ENCODE measurements at regions not wholly inside any gene's neighbourhood (a gene's known extent, or its start where the extent isn't known, plus 50 kb on each side); places are given as distances from the start of the nearest gene placed in this dataset.

DNA sequence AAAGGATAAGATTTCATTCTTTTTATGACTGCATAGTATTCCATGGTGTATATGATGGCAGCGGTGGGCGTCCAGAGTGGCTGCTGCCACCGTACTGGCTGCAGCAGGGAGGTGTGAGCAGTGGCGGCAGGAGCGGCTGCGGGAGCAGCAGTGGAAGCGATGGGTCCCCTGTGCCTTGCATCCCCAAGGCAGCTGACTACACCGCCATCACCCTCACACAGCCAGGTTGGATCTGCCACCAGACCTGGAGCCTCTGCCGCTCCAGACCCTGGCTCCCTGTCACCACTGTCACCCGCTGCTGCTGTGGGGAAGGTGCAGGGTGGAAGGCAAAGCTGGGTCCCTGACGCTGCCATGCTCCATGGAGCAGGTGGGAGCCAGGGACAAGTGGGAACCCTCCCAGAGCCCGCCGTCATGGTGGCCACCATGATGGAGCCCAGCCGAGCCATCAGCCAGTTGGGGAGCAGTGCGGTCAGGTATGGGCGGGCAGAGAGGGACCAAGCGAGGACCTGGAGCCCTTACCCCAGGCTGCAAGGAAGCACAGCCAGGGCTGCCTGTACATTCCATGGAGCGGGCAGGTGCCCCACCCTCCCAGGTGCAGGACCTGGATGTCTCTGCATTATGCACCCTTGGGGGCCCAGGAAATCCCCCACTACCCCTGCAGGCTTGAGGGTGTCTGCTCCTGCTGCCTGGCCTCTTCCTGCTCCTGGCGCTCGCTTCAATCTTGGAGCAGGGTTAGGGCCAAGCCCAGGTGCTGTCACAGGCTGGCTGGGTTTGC, 226.1 kb downstream of the OTOR start:
- no peak for DNase-seq
- Mint-ChIP-seq H3K4me1 (no peaks in the 10 kb centered on the region), H3K27me3 (no peaks in the 10 kb centered on the region), H3K36me3 (ENCODE audit: low read depth) (no peaks in the 10 kb centered on the region), H3K4me3 (no peak overlapping the region), H3K27ac (no peak overlapping the region), H3K9me3 (no peaks in the 10 kb centered on the region)
- intact Hi-C loops (cut with micrococcal nuclease), result no loop called here

DNA sequence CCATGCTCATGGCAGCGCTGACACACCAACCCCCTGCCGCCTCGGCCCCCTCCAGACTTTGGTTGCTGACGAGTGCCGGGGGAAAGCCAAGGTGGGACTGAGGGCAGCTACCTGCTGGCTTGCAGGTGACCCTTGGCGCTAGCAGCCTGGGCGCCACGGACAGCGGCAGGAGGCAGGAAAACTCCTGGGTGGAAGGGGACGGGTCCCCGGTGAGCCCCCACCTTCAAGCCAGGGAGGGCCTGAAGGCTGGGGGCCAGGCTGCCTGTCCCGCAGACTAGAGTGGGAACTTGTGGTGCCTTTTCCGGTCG, 226.7 kb downstream of the OTOR start:
- no peak overlapping the region for H3K27ac Mint-ChIP-seq
- DNase-seq, result no peak
- H3K9me3 Mint-ChIP-seq, result no peaks in the 10 kb centered on the region
- intact Hi-C loops (cut with micrococcal nuclease), result no loop called here
- H3K27me3 Mint-ChIP-seq, result no peaks in the 10 kb centered on the region
- no peak overlapping the region for H3K4me3 Mint-ChIP-seq
- no peaks in the 10 kb centered on the region for H3K36me3 Mint-ChIP-seq (ENCODE audit: low read depth)
- no peaks in the 10 kb centered on the region for H3K4me1 Mint-ChIP-seq

DNA sequence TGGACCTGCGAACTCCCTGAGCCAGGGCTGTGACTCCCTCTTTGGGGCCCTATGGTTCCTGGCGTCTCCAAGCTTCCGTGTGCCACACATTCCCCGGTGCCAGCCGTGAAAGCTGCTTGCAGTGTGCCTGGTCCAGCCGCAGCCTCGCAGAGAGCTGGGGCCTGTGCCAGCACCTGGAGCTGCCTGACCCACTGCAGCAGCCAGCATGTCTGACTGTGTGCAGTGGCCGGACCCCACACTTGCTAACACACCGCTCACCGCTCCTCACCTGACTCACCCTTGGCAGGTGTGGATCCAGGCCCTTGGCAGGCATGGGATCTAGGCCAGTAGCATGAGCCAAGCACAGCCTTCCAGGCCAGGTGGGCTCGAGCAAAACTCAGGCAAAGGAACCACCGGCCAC, 227.5 kb downstream of the OTOR start:
- Mint-ChIP-seq H3K4me3 (no peak overlapping the region), H3K4me1 (no peaks in the 10 kb centered on the region), H3K27ac (no peak overlapping the region), H3K36me3 (ENCODE audit: low read depth) (no peaks in the 10 kb centered on the region), H3K9me3 (no peaks in the 10 kb centered on the region), H3K27me3 (no peaks in the 10 kb centered on the region)
- no peak for DNase-seq
- intact Hi-C loops (cut with micrococcal nuclease), result no loop called here

DNA sequence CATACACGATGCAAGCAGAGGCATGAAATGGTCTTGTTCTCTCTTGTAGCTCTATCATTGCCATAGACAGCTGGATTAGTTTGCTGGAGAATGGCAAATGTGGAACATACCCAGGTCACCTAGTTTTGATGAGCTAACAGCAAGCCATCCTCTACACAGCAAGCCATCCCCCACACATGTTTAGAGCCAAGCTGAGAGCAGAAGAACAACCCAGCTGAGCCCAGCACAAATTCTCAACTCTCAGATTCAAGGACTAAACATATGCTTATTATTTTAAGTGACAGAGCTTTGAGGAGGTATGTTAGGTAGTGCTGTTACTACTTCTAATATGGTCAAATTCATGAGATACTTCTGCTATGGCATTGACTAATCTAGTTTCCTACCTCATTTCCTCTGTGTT, 230.3 kb downstream of the OTOR start:
- Mint-ChIP-seq H3K4me1 (no peaks in the 10 kb centered on the region), H3K27ac (no peak overlapping the region), H3K27me3 (no peaks in the 10 kb centered on the region), H3K4me3 (no peak overlapping the region), H3K9me3 (no peaks in the 10 kb centered on the region), H3K36me3 (ENCODE audit: low read depth) (no peaks in the 10 kb centered on the region)
- no peak for DNase-seq
- intact Hi-C loops (cut with micrococcal nuclease), result no loop called here

DNA sequence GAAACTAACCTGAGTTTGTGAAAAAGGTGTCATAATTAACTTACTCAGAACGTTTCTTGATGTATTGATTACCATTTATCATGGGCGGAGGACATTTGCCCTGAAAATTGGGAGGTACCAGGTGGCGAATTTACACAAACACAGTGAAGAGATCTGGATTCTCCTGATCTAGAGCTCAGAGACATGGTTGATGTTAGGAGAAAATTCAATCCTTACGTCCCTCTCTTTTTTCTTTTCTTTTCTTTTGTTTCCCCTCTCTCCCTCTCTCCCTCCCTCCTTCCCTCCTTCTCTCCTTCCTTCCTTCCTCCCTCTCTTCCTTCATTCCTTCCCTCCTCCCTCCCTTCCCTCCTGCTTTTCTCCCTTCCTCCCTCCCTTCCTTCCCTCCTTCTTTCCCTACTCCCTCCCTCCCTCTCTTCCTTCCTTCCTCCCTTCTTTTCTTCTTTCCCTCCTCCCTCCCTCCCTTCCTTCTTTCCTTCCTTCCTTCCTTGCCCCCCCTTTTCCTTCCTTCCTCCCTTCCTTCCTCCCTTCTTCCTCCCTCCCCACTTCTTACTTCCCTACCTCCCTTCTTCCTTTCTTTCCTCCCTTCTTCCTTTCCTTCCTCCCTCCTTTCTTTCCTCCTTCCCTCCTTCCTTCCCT, 234.1 kb downstream of the OTOR start:
- Mint-ChIP-seq H3K36me3 (ENCODE audit: low read depth) (no peaks in the 10 kb centered on the region), H3K4me1 (no peaks in the 10 kb centered on the region), H3K9me3 (no peaks in the 10 kb centered on the region), H3K27me3 (no peaks in the 10 kb centered on the region), H3K4me3 (no peak overlapping the region), H3K27ac (no peak overlapping the region)
- intact Hi-C loops (cut with micrococcal nuclease), result no loop called here
- no peak for DNase-seq

DNA sequence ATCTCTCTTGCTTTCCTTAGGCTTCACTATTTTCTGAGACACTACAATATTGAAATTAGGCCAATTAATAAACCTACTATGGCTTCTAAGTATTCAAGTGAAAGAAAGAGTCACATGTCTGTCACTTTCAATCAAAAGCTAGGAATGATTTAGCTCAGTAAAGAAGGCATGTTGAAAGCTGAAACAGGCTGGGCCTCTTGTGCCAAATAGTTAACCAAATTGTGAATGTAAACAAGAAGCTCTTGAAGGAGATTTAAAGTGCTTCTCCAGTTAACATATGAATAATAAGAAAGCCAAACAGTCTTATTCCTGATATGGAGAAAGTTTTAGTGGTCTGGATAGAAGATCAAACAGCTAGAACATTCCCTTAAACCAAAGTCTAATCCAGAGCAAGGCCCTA, 236.3 kb downstream of the OTOR start:
- no peak overlapping the region for H3K27ac Mint-ChIP-seq
- intact Hi-C loops (cut with micrococcal nuclease), result no loop called here

DNA sequence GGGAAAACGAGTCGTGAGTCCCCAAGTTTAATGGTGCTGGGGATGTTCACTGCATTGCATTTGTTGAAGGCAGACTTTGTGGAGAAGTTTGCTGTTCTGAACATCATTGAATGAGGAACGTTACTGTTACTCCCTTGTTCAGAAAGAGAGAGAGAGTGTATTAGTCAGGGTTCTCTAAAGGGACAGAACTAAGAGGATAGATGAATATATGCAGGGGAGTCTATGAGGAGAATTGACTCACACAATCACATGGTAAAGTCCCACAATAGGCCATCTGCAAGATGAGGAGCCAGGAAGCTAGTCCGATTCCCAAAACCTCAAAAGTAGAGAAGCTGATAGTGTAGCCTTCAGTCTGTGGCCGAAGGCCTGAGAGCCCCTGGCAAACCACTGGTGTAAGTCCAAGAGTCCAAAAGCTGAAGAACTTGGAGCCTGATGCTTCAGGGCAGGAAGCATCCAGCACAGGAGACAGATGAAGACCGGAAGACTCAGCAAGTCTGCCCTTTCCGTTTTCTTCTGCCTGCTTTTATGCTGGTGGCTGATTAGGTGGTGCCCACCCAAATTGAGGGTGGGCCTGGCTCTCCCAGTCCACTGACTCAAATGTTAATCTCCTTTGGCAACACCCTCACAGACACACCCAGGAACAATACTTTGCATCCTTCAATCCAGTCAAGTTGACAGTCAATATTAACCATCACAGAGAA, 223.5 kb upstream of the PCSK2 start:
- Mint-ChIP-seq H3K4me3 (no peak overlapping the region), H3K27me3 (no peaks in the 10 kb centered on the region), H3K9me3 (peaks cover 4% of the 10 kb centered on the region), H3K4me1 (no peaks in the 10 kb centered on the region), H3K27ac (no peak overlapping the region), H3K36me3 (ENCODE audit: low read depth) (no peaks in the 10 kb centered on the region)
- intact Hi-C loops (cut with micrococcal nuclease), result no loop called here
- DNase-seq, result no peak

More for the DNA sequence above, 236.3 kb downstream of the OTOR start:
- Mint-ChIP-seq H3K27me3 (no peaks in the 10 kb centered on the region), H3K4me3 (no peak overlapping the region), H3K9me3 (no peaks in the 10 kb centered on the region), H3K4me1 (no peaks in the 10 kb centered on the region), H3K36me3 (ENCODE audit: low read depth) (no peaks in the 10 kb centered on the region)
- DNase-seq, result no peak

DNA sequence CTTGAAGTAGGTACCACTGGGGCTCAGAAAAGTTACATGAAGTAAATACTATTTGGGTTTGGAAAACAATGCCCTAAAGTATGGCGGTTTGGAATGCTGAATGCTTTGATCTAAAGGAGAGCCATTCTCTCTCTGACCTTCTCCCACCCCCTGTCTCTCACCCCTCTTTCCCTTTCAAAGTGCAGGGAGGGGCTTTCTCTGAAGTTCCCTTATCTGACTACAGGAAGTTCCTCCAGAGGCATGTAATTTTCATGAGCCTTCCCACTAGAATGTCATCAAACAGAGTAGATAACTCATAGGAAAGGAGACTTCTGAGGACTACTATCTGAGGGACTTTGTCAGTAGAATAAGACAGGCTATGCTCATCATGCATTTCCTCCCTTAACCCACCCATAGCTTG, 216.7 kb upstream of the PCSK2 start:
- Mint-ChIP-seq H3K27me3 (no peaks in the 10 kb centered on the region), H3K4me1 (no peaks in the 10 kb centered on the region), H3K27ac (no peak overlapping the region), H3K36me3 (ENCODE audit: low read depth) (no peaks in the 10 kb centered on the region), H3K9me3 (no peaks in the 10 kb centered on the region), H3K4me3 (no peak overlapping the region)
- no peak for DNase-seq
- intact Hi-C loops (cut with micrococcal nuclease), result no loop called here

DNA sequence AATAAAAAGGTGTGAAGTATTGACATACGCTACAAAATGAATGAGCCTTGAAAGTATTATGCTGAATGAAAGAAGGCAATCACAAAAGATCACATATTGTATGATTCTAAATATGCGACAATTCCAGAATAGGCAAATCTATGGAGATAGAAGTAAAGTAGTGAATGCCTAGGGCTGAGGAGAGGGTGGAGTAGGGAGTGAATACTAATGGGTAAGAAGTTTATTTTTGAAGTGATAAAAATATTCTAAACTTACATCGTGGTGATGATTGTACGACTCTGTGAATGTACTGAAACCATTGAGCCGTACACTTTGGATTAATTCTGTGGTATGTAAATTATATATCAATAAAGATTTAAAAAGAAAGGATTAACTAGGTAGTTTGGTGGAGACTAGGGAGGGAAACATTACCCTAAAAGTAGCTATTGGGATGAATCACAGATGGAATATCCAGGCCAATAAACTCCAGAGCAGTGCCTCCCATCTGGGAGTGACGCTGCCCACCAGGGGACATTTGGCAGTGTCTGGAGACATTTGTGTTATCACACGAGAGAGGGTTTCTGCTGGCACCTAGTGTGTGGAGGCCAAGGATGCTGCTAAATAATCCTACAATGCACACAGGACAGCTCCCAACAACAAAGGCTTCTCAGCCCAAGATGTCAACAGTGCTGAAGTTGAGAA, 214.2 kb upstream of the PCSK2 start:
- Mint-ChIP-seq H3K4me1 (no peaks in the 10 kb centered on the region), H3K27ac (no peak overlapping the region), H3K27me3 (no peaks in the 10 kb centered on the region), H3K4me3 (no peak overlapping the region), H3K9me3 (no peaks in the 10 kb centered on the region), H3K36me3 (ENCODE audit: low read depth) (no peaks in the 10 kb centered on the region)
- no peak for DNase-seq
- intact Hi-C loops (cut with micrococcal nuclease), result no loop called here

DNA sequence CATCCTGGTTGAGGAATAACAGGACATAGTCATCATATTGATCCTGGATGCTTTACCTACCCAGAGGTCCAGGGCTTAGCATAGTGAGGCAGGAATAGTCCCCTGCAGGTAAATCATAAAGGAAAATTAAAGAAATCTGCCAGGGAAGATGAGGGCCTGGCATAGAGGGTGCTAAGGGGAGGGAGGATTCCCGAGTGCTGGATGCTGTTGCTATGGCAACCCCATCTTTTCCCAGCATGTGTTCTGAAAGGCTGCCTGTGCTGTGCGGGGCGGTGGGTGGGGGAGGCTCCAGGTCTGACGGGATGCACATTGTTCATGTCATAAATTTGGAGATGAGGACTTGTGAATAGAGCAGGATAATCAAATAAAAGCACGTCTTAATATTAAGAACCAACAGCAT, 212.6 kb upstream of the PCSK2 start:
- no peaks in the 10 kb centered on the region for H3K27me3 Mint-ChIP-seq
- H3K4me1 Mint-ChIP-seq, result no peaks in the 10 kb centered on the region
- DNase-seq, result no peak
- intact Hi-C loops (cut with micrococcal nuclease), result no loop called here
- no peak overlapping the region for H3K4me3 Mint-ChIP-seq
- no peak overlapping the region for H3K27ac Mint-ChIP-seq
- H3K36me3 Mint-ChIP-seq (ENCODE audit: low read depth), result no peaks in the 10 kb centered on the region
- H3K9me3 Mint-ChIP-seq, result no peaks in the 10 kb centered on the region

DNA sequence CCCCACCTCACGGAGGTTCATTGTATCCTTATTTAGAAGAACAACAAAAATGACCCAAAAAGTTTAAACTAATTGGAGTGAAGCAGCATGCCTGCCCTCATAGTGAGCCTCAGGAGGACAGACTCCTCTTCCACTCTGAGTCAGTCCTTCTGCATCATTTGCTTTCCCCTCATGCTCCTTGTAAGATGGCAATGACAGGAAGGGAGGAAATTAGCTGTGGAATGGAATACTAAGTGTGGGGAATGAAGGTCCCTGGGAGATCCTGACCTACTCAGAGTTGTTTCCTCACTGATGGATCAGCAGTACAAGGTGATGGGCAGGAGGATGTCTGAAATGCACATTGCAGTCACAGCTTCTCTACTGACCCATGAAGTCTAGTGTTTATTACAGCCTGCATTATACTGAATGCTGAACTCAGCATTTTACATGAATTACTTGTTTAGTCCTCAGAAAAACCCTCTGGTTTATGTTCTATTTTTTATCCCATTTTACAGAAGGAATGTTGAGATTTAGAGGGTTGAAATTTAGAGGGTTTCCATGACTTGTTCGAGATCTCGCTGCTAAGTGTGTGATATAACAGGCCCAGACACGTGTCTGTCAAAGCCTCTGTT, 212.0 kb upstream of the PCSK2 start:
- H3K4me1 Mint-ChIP-seq, result no peaks in the 10 kb centered on the region
- no peaks in the 10 kb centered on the region for H3K27me3 Mint-ChIP-seq
- H3K36me3 Mint-ChIP-seq (ENCODE audit: low read depth), result no peaks in the 10 kb centered on the region
- no peaks in the 10 kb centered on the region for H3K9me3 Mint-ChIP-seq
- H3K27ac Mint-ChIP-seq, result no peak overlapping the region
- no peak overlapping the region for H3K4me3 Mint-ChIP-seq
- DNase-seq, result no peak
- intact Hi-C loops (cut with micrococcal nuclease), result no loop called here

DNA sequence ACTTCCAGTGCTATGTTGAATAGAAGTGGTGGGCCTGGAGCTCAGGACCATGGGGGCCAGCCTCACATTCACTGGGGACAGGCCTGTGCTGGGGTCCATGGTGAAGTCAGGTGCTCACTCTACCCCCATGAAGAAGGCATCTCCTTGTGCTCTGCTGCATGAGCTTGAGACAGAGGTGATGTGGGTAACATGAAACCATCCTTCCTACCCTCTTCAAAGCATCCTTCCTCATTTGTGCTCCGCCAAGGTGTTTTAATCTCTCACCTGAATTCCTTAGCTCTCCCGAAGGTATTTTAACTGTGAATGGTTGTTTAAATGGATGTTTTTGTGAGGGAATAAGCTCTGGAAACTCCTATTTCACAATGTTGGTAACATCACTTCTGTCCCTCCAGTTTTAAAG, 209.6 kb upstream of the PCSK2 start:
- H3K27ac Mint-ChIP-seq, result no peak overlapping the region
- no peaks in the 10 kb centered on the region for H3K27me3 Mint-ChIP-seq
- DNase-seq, result no peak
- intact Hi-C loops (cut with micrococcal nuclease), result no loop called here
- no peaks in the 10 kb centered on the region for H3K9me3 Mint-ChIP-seq
- no peaks in the 10 kb centered on the region for H3K36me3 Mint-ChIP-seq (ENCODE audit: low read depth)
- H3K4me3 Mint-ChIP-seq, result no peak overlapping the region
- H3K4me1 Mint-ChIP-seq, result no peaks in the 10 kb centered on the region

DNA sequence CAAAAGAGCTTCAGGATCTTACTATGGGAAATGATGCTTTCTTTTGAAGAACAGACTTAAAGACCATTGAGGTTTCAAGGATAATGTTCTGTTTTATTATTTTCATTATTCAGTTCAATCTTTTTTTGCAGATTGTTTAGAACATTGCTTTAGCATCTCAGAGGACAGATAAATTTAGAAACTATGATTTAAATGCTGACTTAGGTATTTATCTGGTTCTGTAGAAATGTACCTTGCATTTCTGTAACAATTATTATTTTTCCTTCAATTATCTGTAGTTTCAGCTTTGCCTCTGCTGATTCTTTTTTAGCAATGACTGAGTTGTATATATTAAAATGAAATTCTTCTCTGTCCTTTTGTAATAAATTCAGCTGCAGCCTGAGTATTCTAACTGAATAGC, 205.4 kb upstream of the PCSK2 start:
- H3K27ac Mint-ChIP-seq, result no peak overlapping the region
- H3K4me1 Mint-ChIP-seq, result no peaks in the 10 kb centered on the region
- no peak for DNase-seq
- no peaks in the 10 kb centered on the region for H3K27me3 Mint-ChIP-seq
- H3K9me3 Mint-ChIP-seq, result no peaks in the 10 kb centered on the region
- intact Hi-C loops (cut with micrococcal nuclease), result no loop called here
- no peaks in the 10 kb centered on the region for H3K36me3 Mint-ChIP-seq (ENCODE audit: low read depth)
- no peak overlapping the region for H3K4me3 Mint-ChIP-seq

DNA sequence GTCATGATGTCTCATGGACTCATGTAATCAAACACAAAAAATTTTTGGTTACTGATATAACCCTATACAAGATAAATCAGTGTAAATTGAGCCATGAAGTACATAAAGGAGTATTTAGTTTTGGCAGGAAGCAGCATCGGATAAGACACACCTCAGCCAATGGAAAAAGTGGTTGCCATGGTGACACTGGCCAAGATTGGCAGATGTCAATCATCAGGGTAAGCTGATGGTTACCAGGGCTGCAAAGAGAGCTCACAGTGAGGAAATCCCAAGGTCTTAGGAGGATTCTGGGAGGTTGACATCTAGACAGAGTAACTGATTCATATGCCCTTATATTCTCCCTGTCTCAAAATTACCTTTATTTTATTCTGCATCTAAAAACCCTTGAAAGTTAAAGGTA, 203.8 kb upstream of the PCSK2 start:
- Mint-ChIP-seq H3K9me3 (peaks cover 6% of the 10 kb centered on the region), H3K4me3 (no peak overlapping the region), H3K27me3 (no peaks in the 10 kb centered on the region), H3K27ac (no peak overlapping the region), H3K4me1 (no peaks in the 10 kb centered on the region), H3K36me3 (ENCODE audit: low read depth) (no peaks in the 10 kb centered on the region)
- intact Hi-C loops (cut with micrococcal nuclease), result no loop called here
- no peak for DNase-seq

Data from activated CD4-positive, alpha-beta T cell treated with anti-CD3 and anti-CD28 coated beads, Interleukin-2, amount 10 ng/mL, durations not matched to agents 24 days and 14 days (primary cell).